ENCODE measurements at regions not wholly inside any gene's neighbourhood (a gene's known extent, or its start where the extent isn't known, plus 50 kb on each side); places are given as distances from the start of the nearest gene placed in this dataset.

DNA sequence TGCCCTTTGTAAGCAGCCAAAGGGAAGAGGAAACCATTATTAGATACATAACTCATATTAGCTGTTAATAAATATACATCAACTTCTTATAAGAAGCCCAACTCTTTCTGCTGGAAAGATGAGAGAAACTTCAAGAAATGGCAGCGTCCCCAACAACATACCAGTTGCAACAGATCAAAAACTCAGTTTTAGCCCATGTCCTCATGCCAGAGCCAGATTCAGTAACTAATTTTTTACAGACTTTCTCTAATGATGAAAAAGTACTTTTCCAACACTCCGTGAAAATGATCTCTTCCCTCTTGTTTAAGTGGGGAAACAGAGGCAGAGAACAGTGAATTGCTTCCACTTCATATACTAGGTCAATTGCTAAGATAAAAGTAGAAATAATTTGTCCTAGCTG is 206.8 kb upstream of the NUDT4 start:
- H3K36me3 Mint-ChIP-seq (ENCODE audit: insufficient read depth, unreplicated experiment), result no peaks in the 10 kb centered on the region
- intact Hi-C loops (cut with micrococcal nuclease; ENCODE audit: unreplicated experiment), result no loop called here
- Histone ChIP-seq H3K27me3 (replicated peaks; ENCODE audit: control insufficient read depth, insufficient read depth, low read length) (no peaks in the 10 kb centered on the region), H3K9me3 (no peaks in the 10 kb centered on the region; the same call in 1 of the 2 replicates), H3K4me1 (peaks cover 24% of the 10 kb centered on the region), H3K4me3 (ENCODE audit: low read depth, low read length) (no peak overlapping the region), H3K36me3 (ENCODE audit: control insufficient read depth, insufficient read depth, low read length) (no peaks in the 10 kb centered on the region; the same call in 1 of the 2 replicates)
- H3K9me3 Mint-ChIP-seq (ENCODE audit: unreplicated experiment), result no peaks in the 10 kb centered on the region
- DNase-seq, result no peak
- peaks cover 16% of the 10 kb centered on the region for H3K4me1 Mint-ChIP-seq (ENCODE audit: low read depth, unreplicated experiment)
- no peaks in the 10 kb centered on the region for H3K27me3 Mint-ChIP-seq (ENCODE audit: insufficient read depth, unreplicated experiment)
- TF ChIP-seq, protein P1, sequence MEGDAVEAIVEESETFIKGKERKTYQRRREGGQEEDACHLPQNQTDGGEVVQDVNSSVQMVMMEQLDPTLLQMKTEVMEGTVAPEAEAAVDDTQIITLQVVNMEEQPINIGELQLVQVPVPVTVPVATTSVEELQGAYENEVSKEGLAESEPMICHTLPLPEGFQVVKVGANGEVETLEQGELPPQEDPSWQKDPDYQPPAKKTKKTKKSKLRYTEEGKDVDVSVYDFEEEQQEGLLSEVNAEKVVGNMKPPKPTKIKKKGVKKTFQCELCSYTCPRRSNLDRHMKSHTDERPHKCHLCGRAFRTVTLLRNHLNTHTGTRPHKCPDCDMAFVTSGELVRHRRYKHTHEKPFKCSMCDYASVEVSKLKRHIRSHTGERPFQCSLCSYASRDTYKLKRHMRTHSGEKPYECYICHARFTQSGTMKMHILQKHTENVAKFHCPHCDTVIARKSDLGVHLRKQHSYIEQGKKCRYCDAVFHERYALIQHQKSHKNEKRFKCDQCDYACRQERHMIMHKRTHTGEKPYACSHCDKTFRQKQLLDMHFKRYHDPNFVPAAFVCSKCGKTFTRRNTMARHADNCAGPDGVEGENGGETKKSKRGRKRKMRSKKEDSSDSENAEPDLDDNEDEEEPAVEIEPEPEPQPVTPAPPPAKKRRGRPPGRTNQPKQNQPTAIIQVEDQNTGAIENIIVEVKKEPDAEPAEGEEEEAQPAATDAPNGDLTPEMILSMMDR (IDR thresholded peaks at IDR 0.05; ENCODE audit: insufficient read depth in 1 of 2, low read depth in 1 of 2, low read length in 1 of 2, severe bottlenecking in 1 of 2, unreplicated experiment in 1 of 2), result no peak
- ChIA-PET POLR2A (no interaction called here), CTCF (no interaction called here)
- BruUV-seq (replicated peaks), result no TSS peak
- H3K27ac Mint-ChIP-seq (ENCODE audit: unreplicated experiment), result no peak overlapping the region
- no peak overlapping the region for H3K4me3 Mint-ChIP-seq (ENCODE audit: unreplicated experiment)

DNA sequence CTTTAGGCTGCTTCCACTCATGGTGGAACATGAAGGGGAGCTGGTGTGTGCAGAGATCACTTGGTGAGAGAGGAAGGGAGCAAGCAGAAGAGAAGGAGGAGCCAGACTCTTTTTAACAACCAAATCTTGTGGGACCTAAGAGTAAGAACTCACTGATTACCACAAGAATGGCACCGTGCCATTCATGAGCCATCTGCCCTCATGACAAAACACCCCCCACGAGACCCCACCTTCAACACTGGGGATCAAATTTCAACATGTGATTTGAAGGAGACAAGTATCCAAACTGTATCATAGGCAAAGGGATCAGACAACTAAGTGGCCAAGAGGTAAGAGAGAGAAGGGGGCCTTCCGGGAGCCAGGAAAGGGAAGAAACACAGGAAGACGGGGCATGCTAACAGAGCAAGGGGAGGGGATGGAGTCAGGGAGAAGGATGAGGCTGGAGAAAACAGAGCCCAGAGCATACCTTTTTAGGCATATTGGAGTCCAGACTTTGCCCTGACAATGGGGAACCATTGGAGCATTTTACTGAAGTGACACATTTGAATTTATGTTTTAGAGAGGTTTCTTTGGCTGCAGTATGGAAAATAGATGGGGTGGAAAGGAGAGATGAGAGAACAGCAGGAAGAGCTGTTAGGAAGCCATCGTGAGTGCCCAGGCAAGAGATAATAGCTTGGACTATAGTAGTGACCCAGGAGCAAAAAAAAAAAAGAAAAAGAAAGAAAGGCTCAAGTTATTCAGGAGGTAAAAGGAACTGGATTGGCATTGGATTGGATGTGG is 204.4 kb upstream of the NUDT4 start:
- DNase-seq, result no peak
- CTCF ChIA-PET, result no interaction called here
- TF ChIP-seq, protein P1 (IDR thresholded peaks at IDR 0.05; ENCODE audit: insufficient read depth in 1 of 2, low read depth in 1 of 2, low read length in 1 of 2, severe bottlenecking in 1 of 2, unreplicated experiment in 1 of 2), result no peak
- Mint-ChIP-seq H3K4me3 (ENCODE audit: unreplicated experiment) (no peak overlapping the region), H3K9me3 (ENCODE audit: unreplicated experiment) (peaks cover 8% of the 10 kb centered on the region), H3K4me1 (ENCODE audit: low read depth, unreplicated experiment) (peaks cover 21% of the 10 kb centered on the region), H3K27me3 (ENCODE audit: insufficient read depth, unreplicated experiment) (no peaks in the 10 kb centered on the region), H3K36me3 (ENCODE audit: insufficient read depth, unreplicated experiment) (peaks cover 10% of the 10 kb centered on the region), H3K27ac (ENCODE audit: unreplicated experiment) (no peak overlapping the region)
- no TSS peak for BruUV-seq (replicated peaks)
- Histone ChIP-seq H3K27me3 (replicated peaks; ENCODE audit: control insufficient read depth, insufficient read depth, low read length) (no peaks in the 10 kb centered on the region), H3K9me3 (peaks cover 3% of the 10 kb centered on the region), H3K4me3 (ENCODE audit: low read depth, low read length) (no peak overlapping the region), H3K4me1 (peaks cover 29% of the 10 kb centered on the region), H3K36me3 (ENCODE audit: control insufficient read depth, insufficient read depth, low read length) (no peaks in the 10 kb centered on the region; the same call in 1 of the 2 replicates)
- intact Hi-C loops (cut with micrococcal nuclease; ENCODE audit: unreplicated experiment), result no loop called here
- POLR2A ChIA-PET, result no interaction called here

DNA sequence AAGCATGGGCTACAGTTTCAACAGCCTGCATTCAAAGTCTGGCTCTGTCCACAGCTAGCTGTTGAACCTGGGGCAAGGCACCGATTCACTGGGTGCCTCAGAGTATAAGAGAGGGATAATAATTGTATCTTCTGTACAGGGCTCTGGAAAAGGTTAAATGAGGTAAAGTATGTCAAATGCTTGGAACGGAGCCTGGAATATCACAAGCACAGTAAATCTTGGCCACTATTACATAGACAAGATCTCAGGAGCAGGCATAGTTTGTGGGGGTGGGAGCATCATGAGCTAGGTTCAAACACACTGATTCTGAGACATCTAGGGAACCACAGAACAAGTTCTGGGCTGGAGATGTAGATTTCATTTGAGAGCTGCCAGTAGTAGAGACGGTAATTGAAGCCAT is 203.7 kb upstream of the NUDT4 start:
- H3K27me3 Mint-ChIP-seq (ENCODE audit: insufficient read depth, unreplicated experiment), result no peaks in the 10 kb centered on the region
- POLR2A ChIA-PET, result no interaction called here

More for the DNA sequence above, 203.7 kb upstream of the NUDT4 start:
- Mint-ChIP-seq H3K9me3 (ENCODE audit: unreplicated experiment) (peaks cover 13% of the 10 kb centered on the region), H3K4me3 (ENCODE audit: unreplicated experiment) (no peak overlapping the region), H3K27ac (ENCODE audit: unreplicated experiment) (no peak overlapping the region), H3K4me1 (ENCODE audit: low read depth, unreplicated experiment) (peaks cover 24% of the 10 kb centered on the region), H3K36me3 (ENCODE audit: insufficient read depth, unreplicated experiment) (peaks cover 13% of the 10 kb centered on the region)
- Histone ChIP-seq H3K4me3 (ENCODE audit: low read depth, low read length) (no peak overlapping the region), H3K4me1 (peaks cover 24% of the 10 kb centered on the region), H3K9me3 (peaks cover 6% of the 10 kb centered on the region), H3K27me3 (replicated peaks; ENCODE audit: control insufficient read depth, insufficient read depth, low read length) (no peaks in the 10 kb centered on the region), H3K36me3 (ENCODE audit: control insufficient read depth, insufficient read depth, low read length) (no peaks in the 10 kb centered on the region; the same call in 1 of the 2 replicates)
- intact Hi-C loops (cut with micrococcal nuclease; ENCODE audit: unreplicated experiment), result no loop called here
- CTCF ChIA-PET, result no interaction called here
- no TSS peak for BruUV-seq (replicated peaks)
- no peak for DNase-seq
- TF ChIP-seq, protein P1 (IDR thresholded peaks at IDR 0.05; ENCODE audit: insufficient read depth in 1 of 2, low read depth in 1 of 2, low read length in 1 of 2, severe bottlenecking in 1 of 2, unreplicated experiment in 1 of 2), result no peak

All from Caco-2 (cell line).